ENCODE measurements at regions not wholly inside any gene's neighbourhood (a gene's known extent, or its start where the extent isn't known, plus 50 kb on each side); places are given as distances from the start of the nearest gene placed in this dataset.
"Not testable (repeated sequence)": the region's sequence is repeated elsewhere in the genome, so short reads cannot be mapped to it uniquely, and the experiment has no call there.

- no peak for TF ChIP-seq CTCF (IDR thresholded peaks at IDR 0.05; ENCODE audit: low read depth, low read length)
- DNase-seq (ENCODE audit: extremely low read depth, low read depth), result no peak
Measured at GRCh38 chr7:68967598-68967997, 630.7 kb upstream of the AUTS2 start.

- no peak for DNase-seq (ENCODE audit: extremely low read depth, low read depth)
Measured at GRCh38 chr7:68969571-68969970, 628.7 kb upstream of the AUTS2 start.

GRCh38 chr7:68971634-68972340 lies 626.5 kb upstream of the AUTS2 start:
- DNase-seq (ENCODE audit: extremely low read depth, low read depth), result no peak
- TF ChIP-seq CTCF (IDR thresholded peaks at IDR 0.05; ENCODE audit: low read depth, low read length), result no peak

More at GRCh38 chr7:68969571-68969970, 628.7 kb upstream of the AUTS2 start:
- no peak for TF ChIP-seq CTCF (IDR thresholded peaks at IDR 0.05; ENCODE audit: low read depth, low read length)

GRCh38 chr7:68977385-68978055 lies 620.8 kb upstream of the AUTS2 start:
- TF ChIP-seq CTCF (IDR thresholded peaks at IDR 0.05; ENCODE audit: low read depth, low read length), result no peak
- no peak for DNase-seq (ENCODE audit: extremely low read depth, low read depth)

- DNase-seq (ENCODE audit: extremely low read depth, low read depth), result no peak
- TF ChIP-seq CTCF (IDR thresholded peaks at IDR 0.05; ENCODE audit: low read depth, low read length), result no peak
Measured at GRCh38 chr7:68978710-68979109, 619.6 kb upstream of the AUTS2 start.

- no peak for DNase-seq (ENCODE audit: extremely low read depth, low read depth)
- TF ChIP-seq CTCF (IDR thresholded peaks at IDR 0.05; ENCODE audit: low read depth, low read length), result no peak
Measured at GRCh38 chr7:68980011-68980410, 618.3 kb upstream of the AUTS2 start.

GRCh38 chr7:68980432-68980831 lies 617.8 kb upstream of the AUTS2 start:
- DNase-seq (ENCODE audit: extremely low read depth, low read depth), result not testable (repeated sequence)

Measured in AG09319 (cell line).